ENCODE measurements at regions not wholly inside any gene's neighbourhood (a gene's known extent, or its start where the extent isn't known, plus 50 kb on each side); places are given as distances from the start of the nearest gene placed in this dataset.

DNA sequence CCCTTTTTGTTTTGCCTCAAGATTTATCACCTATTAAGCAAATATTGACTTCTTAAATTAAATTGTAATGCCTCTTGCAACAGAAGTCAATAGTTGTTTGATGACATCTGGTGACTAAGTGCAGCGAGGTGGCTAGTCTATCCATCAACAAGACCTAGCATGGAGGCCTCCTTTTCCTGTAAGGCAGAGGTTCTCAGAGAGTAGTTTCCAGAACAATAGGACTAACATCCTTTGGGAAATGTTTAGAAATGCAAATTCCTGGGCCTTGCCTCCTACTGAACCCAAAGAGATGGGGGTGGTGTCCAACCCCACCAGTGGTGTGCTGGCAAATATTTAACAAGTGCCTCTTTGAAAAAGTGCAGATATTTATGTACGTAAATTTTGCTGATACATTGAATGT lies 143.7 kb downstream of the SCP2D1 start:
- TF ChIP-seq, protein P1, sequence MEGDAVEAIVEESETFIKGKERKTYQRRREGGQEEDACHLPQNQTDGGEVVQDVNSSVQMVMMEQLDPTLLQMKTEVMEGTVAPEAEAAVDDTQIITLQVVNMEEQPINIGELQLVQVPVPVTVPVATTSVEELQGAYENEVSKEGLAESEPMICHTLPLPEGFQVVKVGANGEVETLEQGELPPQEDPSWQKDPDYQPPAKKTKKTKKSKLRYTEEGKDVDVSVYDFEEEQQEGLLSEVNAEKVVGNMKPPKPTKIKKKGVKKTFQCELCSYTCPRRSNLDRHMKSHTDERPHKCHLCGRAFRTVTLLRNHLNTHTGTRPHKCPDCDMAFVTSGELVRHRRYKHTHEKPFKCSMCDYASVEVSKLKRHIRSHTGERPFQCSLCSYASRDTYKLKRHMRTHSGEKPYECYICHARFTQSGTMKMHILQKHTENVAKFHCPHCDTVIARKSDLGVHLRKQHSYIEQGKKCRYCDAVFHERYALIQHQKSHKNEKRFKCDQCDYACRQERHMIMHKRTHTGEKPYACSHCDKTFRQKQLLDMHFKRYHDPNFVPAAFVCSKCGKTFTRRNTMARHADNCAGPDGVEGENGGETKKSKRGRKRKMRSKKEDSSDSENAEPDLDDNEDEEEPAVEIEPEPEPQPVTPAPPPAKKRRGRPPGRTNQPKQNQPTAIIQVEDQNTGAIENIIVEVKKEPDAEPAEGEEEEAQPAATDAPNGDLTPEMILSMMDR (IDR thresholded peaks at IDR 0.05; ENCODE audit: insufficient read depth, low read length) = no peak
- TF ChIP-seq GABPA (IDR thresholded peaks at IDR 0.05; ENCODE audit: low read depth) (no peak), POLR2AphosphoS5 (IDR thresholded peaks at IDR 0.05; ENCODE audit: low read depth) (no peak)
- TF ChIP-seq, protein P2, sequence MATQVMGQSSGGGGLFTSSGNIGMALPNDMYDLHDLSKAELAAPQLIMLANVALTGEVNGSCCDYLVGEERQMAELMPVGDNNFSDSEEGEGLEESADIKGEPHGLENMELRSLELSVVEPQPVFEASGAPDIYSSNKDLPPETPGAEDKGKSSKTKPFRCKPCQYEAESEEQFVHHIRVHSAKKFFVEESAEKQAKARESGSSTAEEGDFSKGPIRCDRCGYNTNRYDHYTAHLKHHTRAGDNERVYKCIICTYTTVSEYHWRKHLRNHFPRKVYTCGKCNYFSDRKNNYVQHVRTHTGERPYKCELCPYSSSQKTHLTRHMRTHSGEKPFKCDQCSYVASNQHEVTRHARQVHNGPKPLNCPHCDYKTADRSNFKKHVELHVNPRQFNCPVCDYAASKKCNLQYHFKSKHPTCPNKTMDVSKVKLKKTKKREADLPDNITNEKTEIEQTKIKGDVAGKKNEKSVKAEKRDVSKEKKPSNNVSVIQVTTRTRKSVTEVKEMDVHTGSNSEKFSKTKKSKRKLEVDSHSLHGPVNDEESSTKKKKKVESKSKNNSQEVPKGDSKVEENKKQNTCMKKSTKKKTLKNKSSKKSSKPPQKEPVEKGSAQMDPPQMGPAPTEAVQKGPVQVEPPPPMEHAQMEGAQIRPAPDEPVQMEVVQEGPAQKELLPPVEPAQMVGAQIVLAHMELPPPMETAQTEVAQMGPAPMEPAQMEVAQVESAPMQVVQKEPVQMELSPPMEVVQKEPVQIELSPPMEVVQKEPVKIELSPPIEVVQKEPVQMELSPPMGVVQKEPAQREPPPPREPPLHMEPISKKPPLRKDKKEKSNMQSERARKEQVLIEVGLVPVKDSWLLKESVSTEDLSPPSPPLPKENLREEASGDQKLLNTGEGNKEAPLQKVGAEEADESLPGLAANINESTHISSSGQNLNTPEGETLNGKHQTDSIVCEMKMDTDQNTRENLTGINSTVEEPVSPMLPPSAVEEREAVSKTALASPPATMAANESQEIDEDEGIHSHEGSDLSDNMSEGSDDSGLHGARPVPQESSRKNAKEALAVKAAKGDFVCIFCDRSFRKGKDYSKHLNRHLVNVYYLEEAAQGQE (IDR thresholded peaks at IDR 0.05; ENCODE audit: insufficient replicate concordance, low read depth) = no peak

All from HL-60 (cell line).